Pons (tissue), 1 donor: ENCODE measurements at regions not wholly inside any gene's neighbourhood (a gene's known extent, or its start where the extent isn't known, plus 50 kb on each side); places are given as distances from the start of the nearest gene placed in this dataset.
"Not testable (repeated sequence)": the region's sequence is repeated elsewhere in the genome, so short reads cannot be mapped to it uniquely, and the experiment has no call there.

ENCODE experiments used
- DNase-seq: peaks from one replicate; pipeline ENCODE4 v3.0.0-alpha.2; 2016; ENCODE audit warnings: low spot score

DNA sequence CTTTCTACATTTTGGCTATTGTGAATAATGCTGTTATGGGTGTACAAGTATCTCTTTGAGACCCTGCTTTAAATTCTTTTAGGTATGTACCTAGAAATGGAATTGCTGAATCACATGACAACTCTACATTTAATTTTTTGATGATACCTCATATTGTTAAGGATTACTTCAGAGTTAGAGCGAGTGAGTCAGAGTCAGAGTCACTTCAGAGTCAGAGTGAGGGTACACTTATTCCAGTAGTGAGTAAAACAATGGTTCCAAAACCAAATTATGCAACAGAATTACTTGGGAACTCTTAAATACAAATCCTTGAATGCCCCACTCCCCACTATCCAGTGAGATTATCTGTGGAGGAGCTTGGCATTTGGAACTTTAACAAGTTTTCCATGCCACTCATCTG, 50.3 kb upstream of the SNRK start:
- DNase-seq: no peak

DNA sequence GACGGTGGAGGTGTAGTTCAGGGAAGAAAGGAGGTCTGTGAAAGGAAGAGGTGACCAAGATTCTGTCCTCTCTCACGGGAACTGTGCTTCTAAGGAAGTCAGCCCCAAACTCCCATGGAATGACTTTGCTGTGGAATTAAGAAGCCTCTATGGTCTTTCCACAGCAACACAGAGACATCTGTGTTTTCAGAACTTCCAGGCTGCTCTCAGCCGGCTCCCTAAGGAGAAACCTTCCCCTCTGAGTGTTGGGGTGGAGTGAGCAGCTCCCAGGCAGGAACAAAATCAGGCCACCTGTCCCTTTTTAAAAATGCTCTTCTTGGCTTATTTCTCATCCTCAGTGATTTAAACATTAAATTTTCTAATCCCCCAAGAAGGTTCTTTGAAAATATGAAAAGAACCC, 53.3 kb upstream of the SNRK start:
- no peak for DNase-seq

DNA sequence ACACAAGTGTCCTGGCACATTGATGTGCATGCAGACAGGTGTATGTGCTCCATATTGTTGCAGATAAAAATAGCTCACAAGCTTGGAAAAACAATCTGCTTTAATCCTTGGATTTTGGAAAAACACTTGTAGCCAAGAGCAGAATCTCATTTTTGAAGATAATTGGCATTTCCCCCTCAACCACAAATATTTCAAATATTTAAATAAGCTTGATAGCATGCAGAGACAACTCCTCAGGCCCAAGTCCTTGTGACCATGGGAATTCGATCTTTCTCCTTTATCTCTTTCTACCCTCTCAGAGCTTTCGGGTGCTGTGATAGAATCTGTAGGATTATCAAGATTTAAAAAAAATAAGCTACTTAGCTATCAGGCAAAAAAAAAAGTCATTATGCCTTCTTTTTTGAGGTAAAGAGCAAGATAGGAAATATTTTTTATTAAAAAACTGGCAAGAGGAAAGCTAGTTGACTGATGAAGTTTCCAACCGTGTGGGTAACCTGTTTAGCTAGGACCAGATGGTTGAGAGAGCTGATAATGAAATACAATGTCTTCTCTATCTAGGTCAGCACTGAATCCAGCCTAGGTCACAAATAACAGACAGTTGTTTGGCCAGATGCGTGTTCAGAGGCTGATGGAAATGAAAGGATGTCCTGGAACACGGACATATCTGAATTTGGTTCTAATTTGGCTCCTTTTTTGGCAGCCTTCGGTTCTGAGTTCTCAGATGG, 54.9 kb upstream of the SNRK start:
- no peak for DNase-seq

GRCh38 chr3:43229865-43230264, 56.5 kb upstream of the SNRK start:
- not testable (repeated sequence) for DNase-seq

DNA sequence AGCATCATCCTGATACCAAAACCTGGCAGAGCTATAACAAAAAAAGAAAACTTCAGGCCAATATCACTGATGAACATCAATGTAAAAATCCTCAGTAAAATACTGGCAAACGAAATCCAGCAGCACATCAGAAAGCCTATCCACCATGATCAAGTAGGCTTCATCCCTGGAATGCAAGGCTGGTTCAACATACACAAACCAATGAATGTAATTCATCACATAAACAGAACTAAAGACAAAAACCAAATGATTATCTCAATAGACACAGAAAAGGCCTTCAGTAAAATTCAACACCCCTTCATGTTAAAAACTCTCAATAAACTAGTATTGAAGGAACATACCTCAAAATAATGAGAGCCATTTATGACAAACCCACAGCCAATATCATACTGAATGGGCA, 58.7 kb upstream of the SNRK start:
- DNase-seq: not testable (repeated sequence)

DNA sequence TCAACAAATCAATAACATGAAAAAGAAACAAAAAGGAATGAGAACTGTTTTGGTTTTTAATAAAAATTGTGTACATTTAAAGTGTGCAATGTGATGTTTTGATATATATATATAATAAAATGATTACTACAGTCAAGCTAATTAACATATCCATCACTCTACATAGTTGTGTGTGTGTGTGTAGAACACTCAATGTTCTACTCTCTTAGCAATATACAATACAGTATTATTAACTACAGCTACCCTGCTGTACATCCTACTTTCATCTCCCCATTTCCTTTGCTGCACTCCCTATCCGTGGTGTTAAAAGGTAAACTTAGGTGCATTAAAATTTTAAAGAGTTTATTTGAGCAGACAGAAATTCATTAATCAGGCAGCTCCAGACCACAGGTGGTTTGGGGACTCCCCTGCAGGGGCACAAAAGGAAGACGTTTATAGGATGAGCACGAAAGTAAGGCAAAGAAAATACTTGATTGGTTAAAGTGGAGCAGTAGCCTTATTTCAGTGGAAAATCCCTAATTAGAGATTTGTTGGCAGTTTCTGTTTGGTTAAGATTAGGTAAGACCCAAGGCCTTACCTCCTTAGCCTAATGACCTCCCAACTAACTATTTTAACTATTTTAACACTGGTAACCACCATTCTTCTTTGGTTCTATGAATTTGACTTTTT, 61.8 kb upstream of the SNRK start:
- no peak for DNase-seq

GRCh38 chr3:43223670-43224364, 62.5 kb upstream of the SNRK start:
- DNase-seq: no peak

DNA sequence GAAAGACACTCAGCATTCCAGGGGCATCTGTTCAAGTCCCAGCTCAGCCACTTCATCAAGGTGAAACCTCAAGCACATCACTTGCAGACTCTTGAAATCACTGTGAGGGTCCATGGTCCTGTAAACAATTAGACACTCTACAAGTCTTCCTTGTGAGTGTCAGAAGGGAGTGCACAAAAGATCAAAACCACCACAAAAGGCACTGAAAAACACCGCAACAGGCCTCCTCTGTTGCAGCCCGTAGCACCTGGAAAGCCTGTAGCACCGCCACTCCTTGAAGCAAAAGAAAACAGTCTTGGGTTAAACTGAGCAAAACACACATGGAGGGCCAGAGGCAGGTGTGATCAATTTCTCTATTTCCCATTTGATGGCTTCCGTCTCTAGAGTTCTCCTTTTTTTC, 63.8 kb upstream of the SNRK start:
- DNase-seq: no peak

GRCh38 chr3:43221076-43221475, 65.3 kb upstream of the SNRK start:
- DNase-seq: no peak

- no peak for DNase-seq
Measured at GRCh38 chr3:43219616-43220015, 66.7 kb upstream of the SNRK start.

GRCh38 chr3:43218921-43219320, 67.4 kb upstream of the SNRK start:
- no peak for DNase-seq

GRCh38 chr3:43218156-43218555, 68.2 kb upstream of the SNRK start:
- DNase-seq: no peak

GRCh38 chr3:43217633-43218032, 68.7 kb upstream of the SNRK start:
- no peak for DNase-seq

GRCh38 chr3:43217206-43217605, 69.1 kb upstream of the SNRK start:
- no peak for DNase-seq

- DNase-seq: no peak
Measured at GRCh38 chr3:43215663-43216275, 70.6 kb upstream of the SNRK start.

GRCh38 chr3:43215138-43215537, 71.2 kb upstream of the SNRK start:
- no peak for DNase-seq

DNA sequence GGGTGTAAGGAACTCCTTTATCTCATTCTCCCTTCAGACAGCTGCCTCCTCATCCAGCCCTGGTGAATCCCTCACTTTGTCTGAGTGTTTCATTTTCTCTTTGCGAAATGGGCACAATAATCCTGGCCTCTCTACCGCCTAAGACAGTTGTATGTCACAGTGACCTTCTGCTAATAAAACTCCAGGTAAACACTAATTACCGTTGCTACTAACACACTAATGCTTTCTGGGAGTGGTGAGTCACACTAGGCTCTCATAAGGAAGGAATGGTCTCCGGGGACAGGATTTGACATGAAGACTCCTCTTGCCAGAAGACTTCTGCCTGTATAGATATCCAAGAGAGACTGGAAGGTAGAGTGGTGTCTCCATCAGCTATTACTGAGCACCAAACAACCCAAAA, 71.7 kb upstream of the SNRK start:
- DNase-seq: no peak

GRCh38 chr3:43213631-43214030, 72.7 kb upstream of the SNRK start:
- no peak for DNase-seq

DNA sequence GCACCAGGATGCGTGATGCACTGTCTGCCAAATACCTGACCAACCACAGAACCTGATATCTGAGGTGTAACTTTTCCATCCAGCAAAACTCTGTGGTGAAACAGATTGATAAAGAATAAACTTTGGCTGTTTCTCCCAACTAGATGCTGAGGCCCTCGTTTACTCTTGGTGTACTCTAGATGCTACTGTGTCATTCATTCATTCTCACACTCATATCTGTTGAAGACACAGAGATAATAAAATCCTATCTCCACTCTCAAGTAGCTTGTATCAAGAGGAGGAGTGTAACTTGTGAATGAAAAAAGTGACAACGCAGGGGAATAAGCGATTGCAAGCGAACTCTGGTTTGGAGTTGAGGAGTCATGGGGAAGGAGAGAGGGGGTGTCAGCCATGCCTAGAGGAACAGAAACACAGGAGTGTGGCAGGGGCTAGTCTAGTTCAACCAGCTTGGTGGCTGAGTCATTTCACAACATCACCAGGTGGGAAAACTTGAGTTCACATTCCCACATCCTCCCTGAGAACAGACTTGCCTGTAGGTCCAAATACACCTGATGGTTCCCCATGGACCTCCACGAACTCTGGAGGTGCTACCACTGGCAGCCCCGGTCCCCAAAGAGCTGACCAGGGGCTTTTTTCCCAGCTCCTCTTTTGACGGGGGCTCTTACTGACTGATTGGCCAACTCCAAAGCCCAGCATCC, 73.3 kb upstream of the SNRK start:
- no peak for DNase-seq

GRCh38 chr3:43211681-43212080, 74.7 kb upstream of the SNRK start:
- no peak for DNase-seq

GRCh38 chr3:43210049-43211027, 76.0 kb upstream of the SNRK start:
- no peak for DNase-seq
